WTC11 (cell line): ENCODE measurements at regions not wholly inside any gene's neighbourhood (a gene's known extent, or its start where the extent isn't known, plus 50 kb on each side); places are given as distances from the start of the nearest gene placed in this dataset.

Experiments used
- ATAC-seq: fragments of 200-7000 bp; cut with Tn5 transposase; 2 replicates; pipeline ENCODE4 v1.10.0; 2021; ENCODE audit warnings: mild to moderate bottlenecking, moderate library complexity
- CTCF ChIA-PET: fragments of 300-600 bp; sonication (Branson Sonifier 250); formaldehyde crosslinking; loops from one replicate; lab custom pipeline; 2021; ENCODE audit warnings: antibody characterized with exemption; lab: Charles Lee
- POLR2A ChIA-PET: fragments of 350-600 bp; sonication (Branson Sonifier 250); formaldehyde crosslinking; loops from one replicate; lab custom pipeline; 2021; ENCODE audit warnings: antibody characterized with exemption; lab: Charles Lee
- DNase-seq: peaks from one replicate; pipeline ENCODE4 v3.0.0; 2021; ENCODE audit warnings: low spot score
- H3K27ac Mint-ChIP-seq: 2 replicates; pipeline ENCODE4 v1.8.0; 2021; ENCODE audit warnings: mixed read lengths
- H3K27me3 Mint-ChIP-seq: 2 replicates; pipeline ENCODE4 v1.8.0; 2021; ENCODE audit warnings: low read depth, mild to moderate bottlenecking, moderate library complexity, mixed read lengths
- H3K36me3 Mint-ChIP-seq: 2 replicates; pipeline ENCODE4 v1.8.0; 2021; ENCODE audit warnings: mixed read lengths
- H3K4me1 Mint-ChIP-seq: 2 replicates; pipeline ENCODE4 v1.8.0; 2022; ENCODE audit warnings: mixed read lengths
- H3K4me3 Mint-ChIP-seq: 2 replicates; pipeline ENCODE4 v1.8.0; 2021; ENCODE audit warnings: mild to moderate bottlenecking, moderate library complexity, mixed read lengths
- H3K9me3 Mint-ChIP-seq: 2 replicates; pipeline ENCODE4 v1.8.0; 2021; ENCODE audit warnings: mixed read lengths
- CREB1 ChIP-seq: sonication (generic); formaldehyde crosslinking; IDR thresholded peaks from 2 replicates; pipeline ENCODE4 v1.8.0; 2023; ENCODE audit warnings: mild to moderate bottlenecking, missing genetic modification reagents
- KAT7 ChIP-seq: sonication (generic); formaldehyde crosslinking; IDR thresholded peaks from 2 replicates; pipeline ENCODE4 v1.8.1; 2023; ENCODE audit warnings: missing genetic modification reagents, mild to moderate bottlenecking, borderline replicate concordance
- SOX15 ChIP-seq: fragments of 250-450 bp; sonication (Bioruptor Pico); IDR thresholded peaks from 2 replicates; pipeline ENCODE4 v1.9.0; 2021; ENCODE audit warnings: mild to moderate bottlenecking
- TF ChIP-seq, protein P1 (sequence below): sonication (generic); formaldehyde crosslinking; conservative IDR thresholded peaks from 2 replicates; pipeline ENCODE4 v1.8.1; 2023; ENCODE audit warnings: mild to moderate bottlenecking, low read depth, missing genetic modification reagents, moderate library complexity
- TF ChIP-seq, protein P2 (sequence below): fragments of 250-450 bp; sonication (Bioruptor Pico); IDR thresholded peaks from 2 replicates; pipeline ENCODE4 v1.9.0; 2021; ENCODE audit warnings: mild to moderate bottlenecking, borderline replicate concordance
- TF ChIP-seq, protein P3 (sequence below): sonication (generic); formaldehyde crosslinking; IDR thresholded peaks from 2 replicates; pipeline ENCODE4 v1.8.1; 2022; ENCODE audit warnings: low read depth, mild to moderate bottlenecking, moderate library complexity, missing genetic modification reagents, borderline replicate concordance
- TF ChIP-seq, protein P4 (sequence below): fragments of 250-450 bp; sonication (Bioruptor Pico); IDR thresholded peaks from 2 replicates; pipeline ENCODE4 v2.1.2; 2022; ENCODE audit warnings: mild to moderate bottlenecking, moderate library complexity
- TF ChIP-seq, protein P5 (sequence below): sonication (generic); formaldehyde crosslinking; IDR thresholded peaks from 2 replicates; pipeline ENCODE4 v1.8.1; 2022; ENCODE audit warnings: mild to moderate bottlenecking, moderate library complexity, missing genetic modification reagents
- TF ChIP-seq, protein P6 (sequence below): fragments of 250-450 bp; sonication (Bioruptor Pico); conservative IDR thresholded peaks from 2 replicates; pipeline ENCODE4 v1.9.0; 2021; ENCODE audit warnings: mild to moderate bottlenecking
- TF ChIP-seq, protein P7 (sequence below): sonication (generic); formaldehyde crosslinking; IDR thresholded peaks from 2 replicates; pipeline ENCODE4 v1.8.1; 2022; ENCODE audit warnings: missing genetic modification reagents, borderline replicate concordance

DNA sequence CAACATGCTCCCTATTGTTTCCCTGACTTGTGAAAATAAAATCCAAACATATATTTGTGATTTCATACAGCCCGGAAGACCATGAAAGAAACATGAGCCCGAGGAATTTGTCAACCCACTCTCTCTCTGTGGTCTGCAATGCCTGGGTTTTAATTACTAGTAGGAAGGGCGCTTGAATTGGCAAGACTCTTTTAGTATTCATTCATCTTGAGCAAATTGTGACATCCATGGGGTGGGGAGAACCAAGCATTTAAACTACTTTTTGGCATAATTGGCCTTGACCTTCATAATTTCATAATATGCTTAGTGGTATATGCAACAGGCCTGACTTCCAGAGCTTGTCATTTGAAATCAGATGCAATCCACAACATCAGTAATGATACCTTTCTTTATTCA, 142.4 kb upstream of the BMPER start (continued):
- TF ChIP-seq, protein P1, sequence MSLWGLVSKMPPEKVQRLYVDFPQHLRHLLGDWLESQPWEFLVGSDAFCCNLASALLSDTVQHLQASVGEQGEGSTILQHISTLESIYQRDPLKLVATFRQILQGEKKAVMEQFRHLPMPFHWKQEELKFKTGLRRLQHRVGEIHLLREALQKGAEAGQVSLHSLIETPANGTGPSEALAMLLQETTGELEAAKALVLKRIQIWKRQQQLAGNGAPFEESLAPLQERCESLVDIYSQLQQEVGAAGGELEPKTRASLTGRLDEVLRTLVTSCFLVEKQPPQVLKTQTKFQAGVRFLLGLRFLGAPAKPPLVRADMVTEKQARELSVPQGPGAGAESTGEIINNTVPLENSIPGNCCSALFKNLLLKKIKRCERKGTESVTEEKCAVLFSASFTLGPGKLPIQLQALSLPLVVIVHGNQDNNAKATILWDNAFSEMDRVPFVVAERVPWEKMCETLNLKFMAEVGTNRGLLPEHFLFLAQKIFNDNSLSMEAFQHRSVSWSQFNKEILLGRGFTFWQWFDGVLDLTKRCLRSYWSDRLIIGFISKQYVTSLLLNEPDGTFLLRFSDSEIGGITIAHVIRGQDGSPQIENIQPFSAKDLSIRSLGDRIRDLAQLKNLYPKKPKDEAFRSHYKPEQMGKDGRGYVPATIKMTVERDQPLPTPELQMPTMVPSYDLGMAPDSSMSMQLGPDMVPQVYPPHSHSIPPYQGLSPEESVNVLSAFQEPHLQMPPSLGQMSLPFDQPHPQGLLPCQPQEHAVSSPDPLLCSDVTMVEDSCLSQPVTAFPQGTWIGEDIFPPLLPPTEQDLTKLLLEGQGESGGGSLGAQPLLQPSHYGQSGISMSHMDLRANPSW (CRISPR knock-in tag), result no peak
- TF ChIP-seq, protein P2, sequence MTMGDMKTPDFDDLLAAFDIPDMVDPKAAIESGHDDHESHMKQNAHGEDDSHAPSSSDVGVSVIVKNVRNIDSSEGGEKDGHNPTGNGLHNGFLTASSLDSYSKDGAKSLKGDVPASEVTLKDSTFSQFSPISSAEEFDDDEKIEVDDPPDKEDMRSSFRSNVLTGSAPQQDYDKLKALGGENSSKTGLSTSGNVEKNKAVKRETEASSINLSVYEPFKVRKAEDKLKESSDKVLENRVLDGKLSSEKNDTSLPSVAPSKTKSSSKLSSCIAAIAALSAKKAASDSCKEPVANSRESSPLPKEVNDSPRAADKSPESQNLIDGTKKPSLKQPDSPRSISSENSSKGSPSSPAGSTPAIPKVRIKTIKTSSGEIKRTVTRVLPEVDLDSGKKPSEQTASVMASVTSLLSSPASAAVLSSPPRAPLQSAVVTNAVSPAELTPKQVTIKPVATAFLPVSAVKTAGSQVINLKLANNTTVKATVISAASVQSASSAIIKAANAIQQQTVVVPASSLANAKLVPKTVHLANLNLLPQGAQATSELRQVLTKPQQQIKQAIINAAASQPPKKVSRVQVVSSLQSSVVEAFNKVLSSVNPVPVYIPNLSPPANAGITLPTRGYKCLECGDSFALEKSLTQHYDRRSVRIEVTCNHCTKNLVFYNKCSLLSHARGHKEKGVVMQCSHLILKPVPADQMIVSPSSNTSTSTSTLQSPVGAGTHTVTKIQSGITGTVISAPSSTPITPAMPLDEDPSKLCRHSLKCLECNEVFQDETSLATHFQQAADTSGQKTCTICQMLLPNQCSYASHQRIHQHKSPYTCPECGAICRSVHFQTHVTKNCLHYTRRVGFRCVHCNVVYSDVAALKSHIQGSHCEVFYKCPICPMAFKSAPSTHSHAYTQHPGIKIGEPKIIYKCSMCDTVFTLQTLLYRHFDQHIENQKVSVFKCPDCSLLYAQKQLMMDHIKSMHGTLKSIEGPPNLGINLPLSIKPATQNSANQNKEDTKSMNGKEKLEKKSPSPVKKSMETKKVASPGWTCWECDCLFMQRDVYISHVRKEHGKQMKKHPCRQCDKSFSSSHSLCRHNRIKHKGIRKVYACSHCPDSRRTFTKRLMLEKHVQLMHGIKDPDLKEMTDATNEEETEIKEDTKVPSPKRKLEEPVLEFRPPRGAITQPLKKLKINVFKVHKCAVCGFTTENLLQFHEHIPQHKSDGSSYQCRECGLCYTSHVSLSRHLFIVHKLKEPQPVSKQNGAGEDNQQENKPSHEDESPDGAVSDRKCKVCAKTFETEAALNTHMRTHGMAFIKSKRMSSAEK (CRISPR knock-in tag), result no peak

DNA sequence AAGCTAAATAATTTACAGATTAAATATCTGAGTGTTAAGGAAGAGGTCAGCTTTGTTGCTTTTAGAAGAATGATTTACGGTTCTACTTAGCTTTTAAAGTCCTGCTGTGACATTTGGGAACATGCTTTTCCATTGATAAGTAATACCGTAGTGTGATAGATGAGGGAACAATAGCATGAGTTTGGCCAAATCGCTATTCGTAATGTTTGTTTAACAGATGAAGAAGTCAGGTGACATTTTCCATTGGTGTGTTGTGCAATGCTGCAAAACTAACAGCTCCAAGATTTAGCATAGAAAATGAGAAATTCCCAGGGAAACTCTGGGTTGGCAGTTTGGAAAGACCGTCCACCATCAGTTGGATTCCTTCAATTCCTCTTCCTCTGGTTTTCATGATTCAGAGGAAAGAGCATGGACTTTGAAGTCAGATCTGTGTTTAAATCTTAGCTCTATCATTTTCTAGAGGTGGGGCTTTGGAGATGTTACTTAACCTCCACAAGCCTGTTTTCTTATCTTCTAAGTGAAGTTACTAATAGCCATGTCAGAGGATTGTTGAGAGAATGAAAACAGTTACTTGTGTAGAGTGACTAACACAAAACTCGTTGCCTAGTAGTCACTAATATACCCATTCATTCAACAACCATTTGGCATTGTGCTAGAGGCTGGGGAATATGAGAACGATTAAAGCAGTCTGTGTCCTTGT, 140.4 kb upstream of the BMPER start:
- no peak for ATAC-seq
- DNase-seq, result no peak
- Mint-ChIP-seq H3K27me3 (no peaks in the 10 kb centered on the region), H3K36me3 (no peaks in the 10 kb centered on the region), H3K9me3 (no peaks in the 10 kb centered on the region), H3K4me1 (peaks cover 23% of the 10 kb centered on the region), H3K27ac (no peak overlapping the region), H3K4me3 (no peak overlapping the region)
- POLR2A ChIA-PET, result no interaction called here
- TF ChIP-seq KAT7 (CRISPR knock-in tag), result no peak
- no peak for TF ChIP-seq CREB1 (CRISPR knock-in tag)
- TF ChIP-seq, protein P3, sequence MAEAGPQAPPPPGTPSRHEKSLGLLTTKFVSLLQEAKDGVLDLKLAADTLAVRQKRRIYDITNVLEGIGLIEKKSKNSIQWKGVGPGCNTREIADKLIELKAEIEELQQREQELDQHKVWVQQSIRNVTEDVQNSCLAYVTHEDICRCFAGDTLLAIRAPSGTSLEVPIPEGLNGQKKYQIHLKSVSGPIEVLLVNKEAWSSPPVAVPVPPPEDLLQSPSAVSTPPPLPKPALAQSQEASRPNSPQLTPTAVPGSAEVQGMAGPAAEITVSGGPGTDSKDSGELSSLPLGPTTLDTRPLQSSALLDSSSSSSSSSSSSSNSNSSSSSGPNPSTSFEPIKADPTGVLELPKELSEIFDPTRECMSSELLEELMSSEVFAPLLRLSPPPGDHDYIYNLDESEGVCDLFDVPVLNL (CRISPR knock-in tag), result no peak
- TF ChIP-seq, protein P4, sequence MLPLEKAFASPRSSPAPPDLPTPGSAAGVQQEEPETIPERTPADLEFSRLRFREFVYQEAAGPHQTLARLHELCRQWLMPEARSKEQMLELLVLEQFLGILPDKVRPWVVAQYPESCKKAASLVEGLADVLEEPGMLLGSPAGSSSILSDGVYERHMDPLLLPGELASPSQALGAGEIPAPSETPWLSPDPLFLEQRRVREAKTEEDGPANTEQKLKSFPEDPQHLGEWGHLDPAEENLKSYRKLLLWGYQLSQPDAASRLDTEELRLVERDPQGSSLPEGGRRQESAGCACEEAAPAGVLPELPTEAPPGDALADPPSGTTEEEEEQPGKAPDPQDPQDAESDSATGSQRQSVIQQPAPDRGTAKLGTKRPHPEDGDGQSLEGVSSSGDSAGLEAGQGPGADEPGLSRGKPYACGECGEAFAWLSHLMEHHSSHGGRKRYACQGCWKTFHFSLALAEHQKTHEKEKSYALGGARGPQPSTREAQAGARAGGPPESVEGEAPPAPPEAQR, result no peak
- TF ChIP-seq, protein P5, sequence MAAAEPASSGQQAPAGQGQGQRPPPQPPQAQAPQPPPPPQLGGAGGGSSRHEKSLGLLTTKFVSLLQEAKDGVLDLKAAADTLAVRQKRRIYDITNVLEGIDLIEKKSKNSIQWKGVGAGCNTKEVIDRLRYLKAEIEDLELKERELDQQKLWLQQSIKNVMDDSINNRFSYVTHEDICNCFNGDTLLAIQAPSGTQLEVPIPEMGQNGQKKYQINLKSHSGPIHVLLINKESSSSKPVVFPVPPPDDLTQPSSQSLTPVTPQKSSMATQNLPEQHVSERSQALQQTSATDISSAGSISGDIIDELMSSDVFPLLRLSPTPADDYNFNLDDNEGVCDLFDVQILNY (CRISPR knock-in tag), result no peak
- TF ChIP-seq, protein P6, sequence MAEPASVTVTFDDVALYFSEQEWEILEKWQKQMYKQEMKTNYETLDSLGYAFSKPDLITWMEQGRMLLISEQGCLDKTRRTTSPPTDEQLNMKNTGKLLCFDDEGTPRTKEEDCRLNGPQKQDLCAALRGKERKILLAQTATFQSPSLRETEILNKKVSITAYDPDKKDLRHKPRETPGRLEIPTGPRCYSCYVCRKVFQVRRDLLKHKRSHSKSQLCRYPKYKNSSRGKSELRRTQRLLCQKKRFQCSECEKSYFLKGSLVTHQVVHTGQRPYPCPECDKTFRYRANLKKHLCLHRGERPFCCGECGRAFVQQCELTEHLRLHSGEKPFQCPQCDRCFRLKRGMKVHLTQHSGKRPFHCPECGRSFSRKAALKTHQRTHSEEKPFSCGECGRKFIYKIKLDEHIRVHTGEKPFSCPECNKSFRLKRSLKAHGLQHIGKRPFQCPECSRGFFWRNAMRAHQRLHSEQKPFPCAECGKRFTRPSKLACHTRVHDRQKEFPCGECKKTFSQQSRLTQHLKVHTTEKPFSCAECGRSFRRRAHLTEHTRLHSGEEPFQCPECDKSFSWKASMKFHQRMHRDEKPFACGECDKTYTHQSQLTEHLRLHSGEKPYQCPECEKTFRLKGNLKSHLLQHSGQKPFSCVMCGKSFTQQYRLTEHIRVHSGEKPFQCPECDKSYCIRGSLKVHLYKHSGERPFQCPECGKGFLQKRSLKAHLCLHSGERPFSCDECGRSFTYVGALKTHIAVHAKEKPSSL (CRISPR knock-in tag), result no peak
- TF ChIP-seq, protein P7, sequence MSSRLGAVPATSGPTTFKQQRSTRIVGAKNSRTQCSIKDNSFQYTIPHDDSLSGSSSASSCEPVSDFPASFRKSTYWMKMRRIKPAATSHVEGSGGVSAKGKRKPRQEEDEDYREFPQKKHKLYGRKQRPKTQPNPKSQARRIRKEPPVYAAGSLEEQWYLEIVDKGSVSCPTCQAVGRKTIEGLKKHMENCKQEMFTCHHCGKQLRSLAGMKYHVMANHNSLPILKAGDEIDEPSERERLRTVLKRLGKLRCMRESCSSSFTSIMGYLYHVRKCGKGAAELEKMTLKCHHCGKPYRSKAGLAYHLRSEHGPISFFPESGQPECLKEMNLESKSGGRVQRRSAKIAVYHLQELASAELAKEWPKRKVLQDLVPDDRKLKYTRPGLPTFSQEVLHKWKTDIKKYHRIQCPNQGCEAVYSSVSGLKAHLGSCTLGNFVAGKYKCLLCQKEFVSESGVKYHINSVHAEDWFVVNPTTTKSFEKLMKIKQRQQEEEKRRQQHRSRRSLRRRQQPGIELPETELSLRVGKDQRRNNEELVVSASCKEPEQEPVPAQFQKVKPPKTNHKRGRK, result no peak
- TF ChIP-seq SOX15 (CRISPR knock-in tag), result no peak
- CTCF ChIA-PET, result no interaction called here
